ENCODE measurements at regions not wholly inside any gene's neighbourhood (a gene's known extent, or its start where the extent isn't known, plus 50 kb on each side); places are given as distances from the start of the nearest gene placed in this dataset.

DNA sequence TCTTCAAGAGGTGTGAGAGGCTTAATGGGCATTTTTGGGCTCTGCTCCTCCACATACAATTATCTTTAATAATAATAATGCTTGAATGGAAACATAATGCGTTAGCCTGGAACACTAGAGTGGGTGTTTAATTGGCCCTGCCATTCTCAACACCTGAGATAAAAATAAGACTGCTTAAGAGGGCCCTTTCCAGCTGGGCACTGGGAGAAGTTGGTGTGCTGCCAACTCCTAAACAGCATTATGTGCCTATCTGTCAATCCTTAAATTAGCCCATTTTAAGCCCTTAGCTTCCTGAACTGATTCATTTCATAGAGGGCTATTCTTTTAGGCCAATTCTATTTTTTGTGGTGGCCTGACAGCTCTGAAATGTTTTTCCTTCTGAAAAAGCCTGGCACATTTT lies 211.1 kb upstream of the ZIC3 start:
- TF ChIP-seq EP300 (IDR thresholded peaks at IDR 0.05; ENCODE audit: borderline replicate concordance) = no peak
- TF ChIP-seq ZBTB7A (IDR thresholded peaks at IDR 0.05; ENCODE audit: low read depth) = no peak
- TF ChIP-seq TAF1 (IDR thresholded peaks at IDR 0.05; ENCODE audit: low read depth) = no peak
- no peak for TF ChIP-seq MAX (IDR thresholded peaks at IDR 0.05)
- TF ChIP-seq FOXM1 (IDR thresholded peaks at IDR 0.05; ENCODE audit: borderline replicate concordance, low read depth) = no peak
